HG03196 (cell line): ENCODE measurements at regions not wholly inside any gene's neighbourhood (a gene's known extent, or its start where the extent isn't known, plus 50 kb on each side); places are given as distances from the start of the nearest gene placed in this dataset.
"Not testable (repeated sequence)": the region's sequence is repeated elsewhere in the genome, so short reads cannot be mapped to it uniquely, and the experiment has no call there.

ENCODE experiments used
- ATAC-seq: cut with Tn5 transposase; IDR thresholded peaks from one replicate; pipeline ENCODE4 v1.9.1; 2021; ENCODE audit not compliant: unreplicated experiment

DNA sequence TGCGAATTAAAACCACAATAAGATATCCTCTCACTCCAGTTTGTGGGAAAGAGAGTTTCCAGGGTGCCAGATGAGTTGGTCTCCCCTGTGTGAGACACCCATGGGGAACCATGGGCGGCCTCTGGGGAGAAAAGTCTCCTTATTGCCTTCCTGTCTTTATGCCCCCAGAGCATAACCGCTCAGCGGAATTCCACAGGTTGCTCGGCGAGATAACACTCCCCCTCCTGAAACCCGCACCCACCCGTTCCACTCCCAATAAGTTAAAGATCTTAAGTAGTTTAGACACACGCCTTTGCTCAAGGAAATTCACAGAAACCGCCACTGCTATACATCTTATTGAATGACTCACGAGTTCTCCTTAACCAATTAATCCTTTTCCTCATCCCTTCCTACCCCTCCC is 1361.6 kb downstream of the CDH11 start:
- ATAC-seq, result not testable (repeated sequence)

GRCh38 chr16:63752347-63752746 is 1369.5 kb downstream of the CDH11 start:
- no peak for ATAC-seq

- ATAC-seq, result no peak
Observed at GRCh38 chr16:63749276-63749675, 1372.6 kb downstream of the CDH11 start.

DNA sequence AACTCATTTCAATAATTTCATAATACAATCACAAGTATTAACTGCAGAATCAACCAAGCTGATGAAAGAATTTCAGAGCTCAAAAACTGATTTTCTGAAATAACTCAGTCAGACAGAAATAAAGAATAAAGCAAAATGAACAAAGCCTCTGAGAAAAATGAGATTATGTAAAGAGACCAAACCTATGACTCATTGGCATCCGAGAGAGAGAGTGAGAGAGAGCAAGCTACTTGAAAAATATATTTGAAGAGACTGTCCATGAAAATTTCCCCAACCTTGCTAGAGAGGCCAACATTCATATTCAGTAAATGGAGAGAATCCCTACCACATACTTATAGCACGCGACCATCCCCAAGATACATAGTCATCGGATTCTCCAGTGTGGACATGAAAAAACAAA is 1376.4 kb downstream of the CDH11 start:
- ATAC-seq, result no peak

GRCh38 chr16:63744077-63744874 is 1377.6 kb downstream of the CDH11 start:
- no peak for ATAC-seq

GRCh38 chr16:63742150-63742549 is 1379.7 kb downstream of the CDH11 start:
- no peak for ATAC-seq

- no peak for ATAC-seq
Observed at GRCh38 chr16:63737633-63738032, 1384.2 kb downstream of the CDH11 start.

- no peak for ATAC-seq
Observed at GRCh38 chr16:63735456-63735855, 1386.4 kb downstream of the CDH11 start.

DNA sequence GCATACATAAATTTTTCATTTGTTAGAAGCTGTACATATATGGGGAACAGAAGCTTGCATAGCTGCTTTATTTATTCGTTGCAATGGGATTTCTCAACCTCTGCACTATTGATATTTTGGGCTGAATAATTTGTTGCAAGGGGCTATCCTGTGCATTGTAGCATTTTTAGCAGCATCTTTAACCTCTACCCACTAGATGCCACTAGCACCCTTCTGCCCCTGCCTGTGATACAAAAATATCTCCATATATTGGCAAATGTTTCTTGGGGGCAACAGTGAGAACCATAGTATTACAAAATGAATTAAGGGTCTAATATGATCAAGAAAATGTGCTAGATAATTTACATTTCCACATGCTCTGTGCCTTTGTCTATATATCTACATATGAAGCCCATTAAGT is 1401.0 kb downstream of the CDH11 start:
- ATAC-seq, result no peak

GRCh38 chr16:63719926-63720325 is 1401.9 kb downstream of the CDH11 start:
- no peak for ATAC-seq

GRCh38 chr16:63717806-63718205 is 1404.1 kb downstream of the CDH11 start:
- no peak for ATAC-seq

DNA sequence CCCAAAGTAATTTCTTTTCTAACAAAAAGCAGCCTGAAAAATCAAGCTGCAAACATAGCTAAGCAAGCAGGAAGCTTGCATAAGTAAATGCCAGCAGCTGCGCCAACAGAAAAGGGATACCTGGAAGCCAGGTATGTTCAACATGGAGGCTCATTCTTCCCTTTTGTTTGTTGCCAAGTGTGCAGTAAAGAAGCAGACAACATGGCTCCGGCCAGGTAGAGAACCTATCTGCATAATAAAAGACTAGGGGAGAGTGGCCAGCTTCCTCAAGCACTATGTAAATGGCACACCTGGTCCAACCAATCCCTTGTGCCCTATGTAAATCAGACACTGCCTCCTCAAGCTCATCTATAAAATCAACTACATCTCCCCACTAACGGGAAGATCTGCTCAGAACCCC is 1407.0 kb downstream of the CDH11 start:
- no peak for ATAC-seq

- no peak for ATAC-seq
Observed at GRCh38 chr16:63712725-63713124, 1409.1 kb downstream of the CDH11 start.

GRCh38 chr16:63703612-63704011 is 1418.3 kb downstream of the CDH11 start:
- no peak for ATAC-seq

DNA sequence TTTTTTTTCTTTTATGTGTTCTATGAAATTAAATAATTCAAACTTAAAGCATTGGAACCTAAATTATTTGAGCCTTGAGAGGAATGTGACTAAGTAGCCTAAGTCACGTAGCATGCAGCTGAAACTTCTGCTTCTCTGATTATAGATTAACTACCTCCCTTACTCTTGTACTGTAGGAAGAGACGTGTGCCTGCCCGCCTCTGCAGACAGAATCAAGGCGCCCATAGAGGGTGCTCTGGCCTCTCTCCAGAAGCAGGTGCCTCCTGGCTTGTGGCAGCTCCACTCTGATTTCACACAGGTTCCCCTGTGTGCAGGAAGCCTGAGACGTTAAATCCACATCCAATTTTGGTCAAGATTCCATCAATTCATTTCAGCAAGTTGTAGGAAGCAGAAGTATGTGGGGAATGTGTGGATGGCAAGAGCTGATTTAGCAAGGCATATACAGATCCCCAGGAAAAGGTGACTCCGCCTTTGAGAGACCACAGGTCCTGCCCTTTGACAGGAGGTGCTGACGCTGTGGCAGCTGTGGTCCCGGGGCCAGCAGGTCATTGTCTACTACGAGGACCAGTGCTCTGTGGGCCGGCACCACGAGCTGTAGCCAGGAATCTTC is 1418.8 kb downstream of the CDH11 start:
- ATAC-seq, result no peak

- no peak for ATAC-seq
Observed at GRCh38 chr16:63697736-63698135, 1424.1 kb downstream of the CDH11 start.

- no peak for ATAC-seq
Observed at GRCh38 chr16:63695347-63695746, 1426.5 kb downstream of the CDH11 start.

DNA sequence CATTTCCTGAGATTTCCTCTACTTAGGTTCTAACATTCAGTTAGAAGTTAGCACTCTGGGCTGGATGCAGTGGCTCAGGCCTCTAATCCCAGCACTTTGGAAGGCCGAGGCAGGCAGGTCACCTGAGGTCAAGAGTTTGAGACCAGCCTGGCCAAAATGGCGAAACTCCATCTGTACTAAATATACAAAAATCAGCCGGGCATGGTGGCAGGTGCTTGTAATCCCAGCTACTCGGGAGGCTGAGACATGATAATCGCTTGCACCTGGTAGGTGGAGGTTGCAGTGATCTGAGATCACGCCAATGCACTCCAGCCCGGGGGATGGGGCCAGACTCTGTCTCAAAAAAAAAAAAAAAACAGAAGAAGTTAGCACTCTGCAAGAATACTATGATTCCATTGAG is 1430.9 kb downstream of the CDH11 start:
- no peak for ATAC-seq

GRCh38 chr16:63690267-63690666 is 1431.6 kb downstream of the CDH11 start:
- ATAC-seq, result no peak

- ATAC-seq, result no peak
Observed at GRCh38 chr16:63689068-63689467, 1432.8 kb downstream of the CDH11 start.

- ATAC-seq, result no peak
Observed at GRCh38 chr16:63684149-63685101, 1437.4 kb downstream of the CDH11 start.

DNA sequence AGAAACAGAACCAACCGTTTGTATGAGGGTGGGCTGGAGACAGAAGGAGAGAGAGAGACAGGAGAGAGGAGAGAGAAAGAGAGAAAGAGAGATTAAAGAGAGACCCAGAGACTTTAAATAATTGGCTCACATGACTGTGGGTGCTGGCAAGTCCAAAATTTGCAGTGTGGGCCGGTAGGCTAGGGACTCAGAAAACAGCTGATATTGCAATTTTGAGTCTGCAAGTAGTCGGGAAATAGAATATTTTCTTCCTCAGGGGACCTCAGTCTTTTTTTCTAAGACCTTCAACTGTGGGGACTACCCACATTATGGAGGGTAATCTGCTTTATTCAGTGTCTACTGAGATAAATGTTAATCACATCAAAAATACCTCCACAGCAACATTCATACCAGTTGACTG is 1439.0 kb downstream of the CDH11 start:
- no peak for ATAC-seq
